HG03066 (cell line): ENCODE measurements at regions not wholly inside any gene's neighbourhood (a gene's known extent, or its start where the extent isn't known, plus 50 kb on each side); places are given as distances from the start of the nearest gene placed in this dataset.

Experiments
- ATAC-seq: cut with Tn5 transposase; IDR thresholded peaks from one replicate; pipeline ENCODE4 v1.9.1; 2021; ENCODE audit warnings: low read depth; ENCODE audit not compliant: unreplicated experiment

- no peak for ATAC-seq
These were observed 99.9 kb upstream of the ZNF618 start for GRCh38 chr9:113776194-113776593.

- no peak for ATAC-seq
These were observed 94.7 kb upstream of the ZNF618 start for GRCh38 chr9:113781381-113781780.

- no peak for ATAC-seq
These were observed 94.2 kb upstream of the ZNF618 start for GRCh38 chr9:113781896-113782295.

- no peak for ATAC-seq
These were observed 92.6 kb upstream of the ZNF618 start for GRCh38 chr9:113783475-113783874.

GRCh38 chr9:113785334-113785733 is 90.8 kb upstream of the ZNF618 start:
- no peak for ATAC-seq

GRCh38 chr9:113786071-113786470 is 90.0 kb upstream of the ZNF618 start:
- no peak for ATAC-seq

GRCh38 chr9:113787871-113788270 is 88.2 kb upstream of the ZNF618 start:
- ATAC-seq = no peak

GRCh38 chr9:113788616-113789330 is 87.3 kb upstream of the ZNF618 start:
- no peak for ATAC-seq

- no peak for ATAC-seq
These were observed 86.0 kb upstream of the ZNF618 start for GRCh38 chr9:113790093-113790492.

- ATAC-seq = no peak
These were observed 82.6 kb upstream of the ZNF618 start for GRCh38 chr9:113793558-113793957.

GRCh38 chr9:113794721-113795120 is 81.4 kb upstream of the ZNF618 start:
- no peak for ATAC-seq

- no peak for ATAC-seq
These were observed 80.2 kb upstream of the ZNF618 start for GRCh38 chr9:113795811-113796392.

- ATAC-seq = no peak
These were observed 79.3 kb upstream of the ZNF618 start for GRCh38 chr9:113796646-113797426.

GRCh38 chr9:113798062-113799030 is 77.8 kb upstream of the ZNF618 start:
- no peak for ATAC-seq

- no peak for ATAC-seq
These were observed 75.8 kb upstream of the ZNF618 start for GRCh38 chr9:113800276-113800675.

- no peak for ATAC-seq
These were observed 72.1 kb upstream of the ZNF618 start for GRCh38 chr9:113803811-113804589.

- no peak for ATAC-seq
These were observed 70.5 kb upstream of the ZNF618 start for GRCh38 chr9:113805486-113806132.

- ATAC-seq = no peak
These were observed 68.7 kb upstream of the ZNF618 start for GRCh38 chr9:113807173-113808061.
